Psoas muscle (tissue), 7 donors: ENCODE measurements at regions not wholly inside any gene's neighbourhood (a gene's known extent, or its start where the extent isn't known, plus 50 kb on each side); places are given as distances from the start of the nearest gene placed in this dataset.

ENCODE experiments used
- ATAC-seq, 4 donors: fragments of 200-7000 bp; cut with Tn5 transposase; one replicate each; pipeline ENCODE4 v1.9.1; 2020; ENCODE audit warnings: moderate library complexity in 3 of 4, mild to moderate bottlenecking in 2 of 4
- DNase-seq, 2 donors: peaks; one replicate each; pipeline ENCODE4 v3.0.0-alpha.2; 2020
- H3K27ac ChIP-seq: fragments of 200-600 bp; one replicate; pipeline ENCODE4 v1.8.0; 2022
- H3K27me3 ChIP-seq, 3 donors: fragments of 200-600 bp in 1 of 3; one replicate each; pipeline versions ENCODE4 v1.6.1 to v1.8.0; 2013 to 2022; ENCODE audit warnings: low read length in 2 of 3, mild to moderate bottlenecking in 2 of 3, moderate library complexity in 1 of 3; ENCODE audit not compliant: insufficient read depth in 3 of 3
- H3K36me3 ChIP-seq, 2 donors: fragments of 200-600 bp in 1 of 2; one replicate each; pipeline versions ENCODE4 v1.6.1 to v1.8.0; 2013 to 2022; ENCODE audit warnings: low read depth in 1 of 2, mild to moderate bottlenecking in 1 of 2, moderate library complexity in 1 of 2; ENCODE audit not compliant: insufficient read depth in 1 of 2
- H3K4me1 ChIP-seq: fragments of 200-600 bp; one replicate; pipeline ENCODE4 v1.8.0; 2022
- H3K4me3 ChIP-seq: fragments of 200-600 bp; one replicate; pipeline ENCODE4 v1.8.0; 2022; ENCODE audit warnings: mild to moderate bottlenecking
- H3K9me3 ChIP-seq: fragments of 200-600 bp; one replicate; pipeline ENCODE4 v1.8.0; 2022
- CTCF ChIP-seq: fragments of 200-600 bp; IDR thresholded peaks from one replicate; pipeline ENCODE4 v1.8.0; 2022; ENCODE audit warnings: antibody characterized with exemption
- WGBS, 3 donors: extraction: QIAGEN DNeasy Blood & Tissue Kit; methylation state at CpG; one replicate each; pipeline versions ENCODE4 v1.1.6 to v1.1.7; 2013; 5-methylcytosine and 5-hydroxymethylcytosine counted together
- intact Hi-C, 2 donors: fragments of 100-400 bp; cut with DNase I; formaldehyde crosslinking; loops; one replicate each; pipeline versions ENCODE4 v1.11.0 to v1.14.2; 2022
- donor health status: healthy with polysubstance abuse.
- donor health status: DM: no; HTN: no; CAD: no; lungs with moderate emphysema.
- donor health status: Bipolar disorder and iron deficiency.
- donor health status: healthy.
- donor health status: DM: yes; HTN: yes; CAD: no.
- donor health status: DM: no; HTN: no; CAD: no.
- donor health status: DM: yes; HTN: yes; CAD: no.

DNA sequence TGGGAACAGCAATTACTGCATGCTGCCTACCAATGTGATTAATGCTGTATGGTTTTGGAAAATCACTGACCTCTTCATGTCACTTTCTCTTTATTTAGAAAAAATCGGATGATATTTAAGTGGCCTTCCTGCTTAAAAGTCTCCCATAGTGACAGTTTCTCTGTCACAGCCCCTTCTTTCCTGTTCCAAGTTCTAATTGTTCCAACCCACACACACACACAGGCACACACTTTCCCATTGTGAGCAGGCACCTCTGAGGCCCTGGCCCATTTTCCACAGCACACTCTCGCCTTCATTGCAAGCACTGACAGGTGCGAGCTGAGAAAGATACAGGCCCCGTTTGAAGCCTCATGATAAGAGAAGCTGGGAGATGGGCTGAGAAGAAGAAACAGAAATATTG lies 505.9 kb downstream of the HS3ST4 start:
- Histone ChIP-seq H3K4me1 (no peaks in the 10 kb centered on the region), H3K27me3 (no peaks in the 10 kb centered on the region), H3K4me3 (no peak overlapping the region), H3K36me3 (no peaks in the 10 kb centered on the region), H3K9me3 (no peaks in the 10 kb centered on the region), H3K27ac (no peak overlapping the region)
- DNase-seq: no peak
- intact Hi-C loops: no loop called here
- no peak for TF ChIP-seq CTCF
- ATAC-seq: no peak
- 54 to 56% (median 54%) methylated on average over 4 of the region's 4 CpGs for WGBS, 3 donors

DNA sequence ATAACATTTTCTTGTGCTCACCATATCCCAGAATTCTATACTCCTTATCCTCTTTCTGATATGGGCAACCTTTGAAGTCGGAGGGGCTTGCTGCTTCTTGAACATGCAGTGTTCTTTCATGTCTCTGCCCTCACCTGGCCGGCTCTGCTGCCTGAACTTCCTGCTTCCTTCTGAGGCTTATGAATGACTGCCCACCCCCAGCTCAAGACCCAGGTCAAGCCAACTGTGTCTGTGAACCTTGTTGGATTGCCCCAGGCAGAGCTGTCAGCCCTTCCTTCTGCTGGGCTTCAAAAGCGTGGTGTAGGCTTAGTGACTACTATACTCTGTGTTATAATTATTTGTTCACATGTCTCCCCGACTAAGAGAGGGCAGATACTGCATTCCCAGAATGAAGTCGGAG lies 506.5 kb downstream of the HS3ST4 start:
- ATAC-seq (no peak), DNase-seq (no peak)
- H3K9me3 ChIP-seq: no peaks in the 10 kb centered on the region
- 54 to 66% (median 66%) methylated on average over 5 of the region's 5 CpGs for WGBS, 3 donors
- no peak overlapping the region for H3K27ac ChIP-seq
- no peaks in the 10 kb centered on the region for H3K4me1 ChIP-seq
- intact Hi-C loops: no loop called here
- H3K36me3 ChIP-seq: no peaks in the 10 kb centered on the region
- H3K27me3 ChIP-seq: no peaks in the 10 kb centered on the region
- TF ChIP-seq CTCF: no peak
- no peak overlapping the region for H3K4me3 ChIP-seq

GRCh38 chr16:26204138-26204537 lies 512.4 kb downstream of the HS3ST4 start:
- ATAC-seq (no peak), DNase-seq (no peak)
- Histone ChIP-seq H3K4me1 (no peaks in the 10 kb centered on the region), H3K27me3 (no peaks in the 10 kb centered on the region), H3K4me3 (no peak overlapping the region), H3K27ac (no peak overlapping the region), H3K36me3 (no peaks in the 10 kb centered on the region), H3K9me3 (no peaks in the 10 kb centered on the region)
- TF ChIP-seq CTCF: no peak
- WGBS, 3 donors: 87 to 92% (median 88%) methylated on average over 7 of the region's 7 CpGs
- intact Hi-C loops: no loop called here

DNA sequence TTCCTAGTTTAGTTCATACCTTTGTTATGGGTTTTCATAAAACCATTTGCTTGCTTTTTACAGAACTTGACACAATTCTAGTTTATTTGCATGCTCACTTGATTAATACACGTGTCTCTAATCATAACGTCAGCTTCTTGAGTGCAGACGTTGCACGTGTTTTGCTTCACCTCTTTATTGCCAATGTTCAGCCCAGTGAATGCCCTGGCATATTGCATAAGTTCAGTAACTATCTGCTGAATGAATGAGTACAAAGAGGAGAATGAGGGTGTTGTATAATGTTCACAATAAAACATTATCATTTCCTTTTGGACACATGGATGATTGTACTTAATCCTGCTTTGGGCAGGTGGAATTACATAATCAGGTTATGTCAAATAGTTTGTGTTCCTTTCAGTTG lies 519.8 kb downstream of the HS3ST4 start:
- no peak overlapping the region for H3K27ac ChIP-seq
- no peaks in the 10 kb centered on the region for H3K27me3 ChIP-seq
- no peaks in the 10 kb centered on the region for H3K4me1 ChIP-seq
- WGBS, 3 donors: 62 to 80% (median 74%) methylated on average over 4 of the region's 4 CpGs
- DNase-seq (no peak), ATAC-seq (no peak)
- no peak for TF ChIP-seq CTCF
- intact Hi-C loops: no loop called here
- H3K9me3 ChIP-seq: no peaks in the 10 kb centered on the region
- H3K36me3 ChIP-seq: no peaks in the 10 kb centered on the region
- no peak overlapping the region for H3K4me3 ChIP-seq

- no peaks in the 10 kb centered on the region for H3K27me3 ChIP-seq
- H3K36me3 ChIP-seq: no peaks in the 10 kb centered on the region
- H3K27ac ChIP-seq: no peak overlapping the region
- H3K9me3 ChIP-seq: no peaks in the 10 kb centered on the region
- WGBS, 3 donors: 60 to 71% (median 66%) methylated on average over 5 of the region's 5 CpGs
- TF ChIP-seq CTCF: no peak
- ATAC-seq: no peak
- intact Hi-C loops: no loop called here
- no peaks in the 10 kb centered on the region for H3K4me1 ChIP-seq
- no peak overlapping the region for H3K4me3 ChIP-seq
- no peak for DNase-seq
Measured at GRCh38 chr16:26212599-26212998, 520.8 kb downstream of the HS3ST4 start.
